ENCODE measurements at regions not wholly inside any gene's neighbourhood (a gene's known extent, or its start where the extent isn't known, plus 50 kb on each side); places are given as distances from the start of the nearest gene placed in this dataset.
A peak's percentile ranks its signal among the peaks of the same experiment; 100 is the strongest.

- peak overlapping the region; percentile 36 for H3K4me2 ChIP-seq (ENCODE audit: low read length)
- ATAC-seq (peak; percentile 46; the same call in 1 of the 2 replicates), DNase-seq (ENCODE audit: low read depth, low spot score) (no peak)
- no peak overlapping the region for H3K9ac ChIP-seq (ENCODE audit: low read length)
- H3K36me3 ChIP-seq (ENCODE audit: control insufficient read depth in 1 of 2, insufficient read depth in 2 of 2, low read length in 2 of 2) = no peaks in the 10 kb centered on the region
- H3K27me3 ChIP-seq (ENCODE audit: insufficient read depth, low read length) = no peaks in the 10 kb centered on the region
- peaks cover 2 to 16% of the 10 kb centered on the region in 2 experiments; a peak in 3 of 4 replicates for H3K4me1 ChIP-seq (ENCODE audit: control insufficient read depth in 1 of 2, insufficient read depth in 2 of 2, low read length in 2 of 2)
- no peak overlapping the region for H3K27ac ChIP-seq (ENCODE audit: low read depth, low read length)
- intact Hi-C loops (cut with micrococcal nuclease) = loop anchor here (1.0 to 10.0 kb wide), 2 partner anchors 292 to 912 kb away; partner anchors contain the start of gene BCL6
- peak overlapping the region; percentile 82 for H2AFZ ChIP-seq (ENCODE audit: low read depth, low read length, poor library complexity, severe bottlenecking)
- no TSS peak for BruUV-seq (replicated peaks)
- H4K20me1 ChIP-seq (ENCODE audit: insufficient read depth) = no peaks in the 10 kb centered on the region
- no peaks in the 10 kb centered on the region for H3K9me3 ChIP-seq (ENCODE audit: control insufficient read depth in 1 of 2, insufficient read depth in 1 of 2, low read depth in 1 of 2, low read length in 2 of 2)
- ChIA-PET POLR2A (no interaction called here), CTCF (no interaction called here), RAD21 (ENCODE audit: low non-redundant PET in 1 of 2, low total read pairs in 2 of 2, uncharacterized antibody in 2 of 2, unreplicated experiment in 2 of 2) (no interaction called here)
- no peaks in the 10 kb centered on the region; the same call in 1 of the 2 replicates for H3K9me2 ChIP-seq (ENCODE audit: insufficient read depth)
- TF ChIP-seq EZH2 (IDR thresholded peaks at IDR 0.05) = no peak
- no peak for TF ChIP-seq MAX (IDR thresholded peaks at IDR 0.05)
- TF ChIP-seq RAD21 (IDR thresholded peaks at IDR 0.05; ENCODE audit: low read depth) = no peak
- TF ChIP-seq REST (IDR thresholded peaks at IDR 0.05; ENCODE audit: low read depth) = no peak
- TF ChIP-seq TCF7L2 (IDR thresholded peaks at IDR 0.05; ENCODE audit: borderline replicate concordance, extremely low read depth, insufficient read depth, insufficient read length) = no peak
- TF ChIP-seq EGR1 (IDR thresholded peaks at IDR 0.05; ENCODE audit: low read depth) = no peak
- no peak for TF ChIP-seq ELF1 (IDR thresholded peaks at IDR 0.05; ENCODE audit: borderline replicate concordance, low read depth)
- no peak for TF ChIP-seq ZNF274 (IDR thresholded peaks at IDR 0.05; ENCODE audit: low read depth, low read length)
- TF ChIP-seq CBX3 (IDR thresholded peaks at IDR 0.05; ENCODE audit: low read depth) = no peak
- no peak for TF ChIP-seq POLR2AphosphoS5 (IDR thresholded peaks at IDR 0.05; ENCODE audit: low read depth, low read length)
- no peak for TF ChIP-seq ATF3 (IDR thresholded peaks at IDR 0.05)
- TF ChIP-seq CTCF (IDR thresholded peaks at IDR 0.05 in 2 of 3, conservative IDR thresholded peaks at IDR 0.05 in 1 of 3; ENCODE audit: borderline replicate concordance in 1 of 3, insufficient read depth in 1 of 3, low read depth in 2 of 3, low read length in 2 of 3) = no peak
- TF ChIP-seq CEBPB (IDR thresholded peaks at IDR 0.05; ENCODE audit: low read depth) = no peak
- no peak for TF ChIP-seq JUND (IDR thresholded peaks at IDR 0.05)
- H3K79me2 ChIP-seq (ENCODE audit: insufficient read depth, low read length) = no peaks in the 10 kb centered on the region
- no peak overlapping the region for H3K4me3 ChIP-seq (replicated peaks in 1 of 2; ENCODE audit: low read depth in 1 of 2, low read length in 2 of 2)
Measured at GRCh38 chr3:188036375-188037194, 117.4 kb upstream of the LPP start.

Measured in HCT116 (cell line).